ENCODE measurements at regions not wholly inside any gene's neighbourhood (a gene's known extent, or its start where the extent isn't known, plus 50 kb on each side); places are given as distances from the start of the nearest gene placed in this dataset.

- no peaks in the 10 kb centered on the region for H3K4me1 ChIP-seq
Measured at GRCh38 chr4:11730545-11730944, 301.9 kb upstream of the HS3ST1 start.

GRCh38 chr4:11729548-11729947, 300.9 kb upstream of the HS3ST1 start:
- Histone ChIP-seq H3K27ac (no peak overlapping the region), H3K27me3 (no peaks in the 10 kb centered on the region), H3K4me3 (no peak overlapping the region), H3K36me3 (peaks cover 0 to 3% of the 10 kb centered on the region in 2 donors), H3K4me1 (no peaks in the 10 kb centered on the region), H3K9me3 (no peaks in the 10 kb centered on the region)
- TF ChIP-seq POLR2A (IDR thresholded peaks at IDR 0.05) (no peak), CTCF (IDR thresholded peaks at IDR 0.05) (no peak)
- intact Hi-C loops (cut with DNase I; ENCODE audit: low total_unique reads): no loop called here
- DNase-seq: no peak

More at GRCh38 chr4:11730545-11730944, 301.9 kb upstream of the HS3ST1 start:
- TF ChIP-seq CTCF (IDR thresholded peaks at IDR 0.05): no peak
- TF ChIP-seq POLR2A (IDR thresholded peaks at IDR 0.05): no peak
- no peak overlapping the region for H3K4me3 ChIP-seq
- intact Hi-C loops (cut with DNase I; ENCODE audit: low total_unique reads): no loop called here
- no peaks in the 10 kb centered on the region for H3K9me3 ChIP-seq
- no peak for DNase-seq
- no peaks in the 10 kb centered on the region for H3K27me3 ChIP-seq
- peaks cover 0 to 3% of the 10 kb centered on the region in 2 donors for H3K36me3 ChIP-seq
- no peak overlapping the region for H3K27ac ChIP-seq

GRCh38 chr4:11727903-11728564, 299.3 kb upstream of the HS3ST1 start:
- Histone ChIP-seq H3K9me3 (no peaks in the 10 kb centered on the region), H3K27ac (no peak overlapping the region), H3K36me3 (peaks cover 0 to 3% of the 10 kb centered on the region in 2 donors), H3K27me3 (no peaks in the 10 kb centered on the region), H3K4me1 (no peaks in the 10 kb centered on the region), H3K4me3 (no peak overlapping the region)
- intact Hi-C loops (cut with DNase I; ENCODE audit: low total_unique reads): no loop called here
- TF ChIP-seq CTCF (IDR thresholded peaks at IDR 0.05) (no peak), POLR2A (IDR thresholded peaks at IDR 0.05) (no peak)
- DNase-seq: no peak

DNA sequence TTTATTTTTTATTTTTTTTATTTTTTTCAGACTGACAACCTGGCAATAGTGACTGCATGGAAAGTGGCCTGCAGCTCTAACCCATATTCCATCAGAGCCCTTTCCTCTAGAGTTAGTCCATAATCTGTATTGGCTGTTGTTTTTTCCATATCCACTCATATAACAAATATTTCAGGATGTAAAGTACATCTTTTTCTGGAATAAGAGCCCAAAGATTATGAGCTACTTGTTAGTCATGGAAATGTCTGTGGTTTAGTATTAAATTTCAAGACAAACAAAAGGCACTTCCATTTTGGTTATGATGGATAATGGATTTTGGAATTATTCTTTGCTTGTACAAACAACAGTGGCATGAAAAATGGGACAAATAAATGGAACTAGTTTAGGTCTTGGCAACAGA, 296.0 kb upstream of the HS3ST1 start:
- no peaks in the 10 kb centered on the region for H3K9me3 ChIP-seq
- H3K4me3 ChIP-seq: no peak overlapping the region
- TF ChIP-seq CTCF (IDR thresholded peaks at IDR 0.05) (no peak), POLR2A (IDR thresholded peaks at IDR 0.05) (no peak)
- no peaks in the 10 kb centered on the region for H3K4me1 ChIP-seq
- H3K36me3 ChIP-seq: peaks cover 0 to 3% of the 10 kb centered on the region in 2 donors
- no peak for DNase-seq
- H3K27me3 ChIP-seq: no peaks in the 10 kb centered on the region
- intact Hi-C loops (cut with DNase I; ENCODE audit: low total_unique reads): no loop called here
- no peak overlapping the region for H3K27ac ChIP-seq

DNA sequence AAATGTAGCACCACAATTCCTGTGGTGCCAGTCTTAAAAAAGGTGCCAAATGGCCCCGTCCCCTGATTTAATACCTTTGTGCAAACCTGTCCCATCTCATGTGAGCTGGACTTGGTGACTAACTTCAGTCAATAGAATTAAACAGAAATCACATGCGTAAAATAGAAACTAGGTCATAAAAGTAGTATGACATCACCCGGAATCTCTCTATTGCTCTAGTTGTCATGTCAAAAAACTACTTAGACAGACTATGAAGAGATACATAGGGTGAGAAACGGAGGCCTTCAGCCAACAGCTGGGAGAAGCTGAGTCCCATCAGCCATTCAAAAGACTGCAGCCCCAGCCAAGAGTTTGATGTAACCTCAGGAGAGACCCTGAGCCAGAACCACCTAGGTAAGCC, 293.5 kb upstream of the HS3ST1 start:
- no peaks in the 10 kb centered on the region for H3K4me1 ChIP-seq
- H3K27ac ChIP-seq: no peak overlapping the region
- no peaks in the 10 kb centered on the region for H3K27me3 ChIP-seq
- no peak overlapping the region for H3K4me3 ChIP-seq
- H3K36me3 ChIP-seq: peaks cover 0 to 3% of the 10 kb centered on the region in 2 donors
- H3K9me3 ChIP-seq: no peaks in the 10 kb centered on the region
- intact Hi-C loops (cut with DNase I; ENCODE audit: low total_unique reads): no loop called here
- no peak for TF ChIP-seq POLR2A (IDR thresholded peaks at IDR 0.05)
- TF ChIP-seq CTCF (IDR thresholded peaks at IDR 0.05): no peak
- no peak for DNase-seq
